SK-N-MC (cell line): ENCODE measurements at regions not wholly inside any gene's neighbourhood (a gene's known extent, or its start where the extent isn't known, plus 50 kb on each side); places are given as distances from the start of the nearest gene placed in this dataset.

Experiments
- DNase-seq: peaks from one replicate; pipeline ENCODE4 v3.0.0-alpha.2; 2011; ENCODE audit warnings: low read depth, low spot score
- H3K27ac ChIP-seq: fragments of 200-600 bp; sonication (generic); 2 replicates; pipeline ENCODE4 v1.5.1; 2016; ENCODE audit warnings: mixed run types
- H3K36me3 ChIP-seq: fragments of 200-600 bp; sonication (generic); 2 replicates; pipeline ENCODE4 v1.6.1; 2017; ENCODE audit warnings: antibody characterized with exemption, low read length, mixed read lengths; ENCODE audit not compliant: insufficient read depth
- H3K4me3 ChIP-seq: fragments of 200-600 bp; sonication (generic); 2 replicates; pipeline ENCODE4 v1.5.1; 2016
- H3K9ac ChIP-seq: fragments of 200-600 bp; sonication (generic); 2 replicates; pipeline ENCODE4 v1.8.0; 2017; ENCODE audit warnings: mixed run types, mixed read lengths; ENCODE audit not compliant: insufficient read length
- H3K9me3 ChIP-seq: fragments of 200-600 bp; sonication (generic); 2 replicates; pipeline ENCODE4 v1.6.1; 2017; ENCODE audit warnings: low read depth, mild to moderate bottlenecking, antibody characterized with exemption, low read length, moderate library complexity, mixed read lengths
- EZH2 ChIP-seq: fragments of 200-600 bp; sonication (generic); IDR thresholded peaks from one replicate; pipeline ENCODE4 v1.6.1; 2017; ENCODE audit warnings: antibody characterized with exemption
- FOXP2 ChIP-seq: optimal IDR thresholded peaks from 2 replicates; pipeline ENCODE3; 2011; ENCODE audit warnings: mild to moderate bottlenecking, moderate library complexity; ENCODE audit not compliant: insufficient read depth; ENCODE audit errors: extremely low read length, control extremely low read depth
- POLR2AphosphoS5 ChIP-seq: IDR thresholded peaks from 2 replicates; pipeline ENCODE4 v1.6.1; 2012; ENCODE audit warnings: mild to moderate bottlenecking, low read depth, low read length, borderline replicate concordance

GRCh38 chr5:175286981-175287380, 157.0 kb downstream of the DRD1 start:
- DNase-seq, result no peak
- no peak for TF ChIP-seq FOXP2
- no peak for TF ChIP-seq EZH2
- no peaks in the 10 kb centered on the region for H3K9me3 ChIP-seq
- H3K9ac ChIP-seq, result no peak overlapping the region
- peak overlapping the region; percentile 93 for H3K27ac ChIP-seq
- no peaks in the 10 kb centered on the region for H3K36me3 ChIP-seq
- no peak overlapping the region for H3K4me3 ChIP-seq

GRCh38 chr5:175285261-175285660, 158.7 kb downstream of the DRD1 start:
- no peak overlapping the region for H3K9ac ChIP-seq
- DNase-seq, result peak; percentile 12
- no peak overlapping the region for H3K4me3 ChIP-seq
- no peaks in the 10 kb centered on the region for H3K9me3 ChIP-seq
- peak overlapping the region; percentile 80 for H3K27ac ChIP-seq
- no peaks in the 10 kb centered on the region for H3K36me3 ChIP-seq
- TF ChIP-seq FOXP2, result no peak
- TF ChIP-seq EZH2, result no peak
- TF ChIP-seq POLR2AphosphoS5, result no peak

GRCh38 chr5:175284806-175285205, 159.2 kb downstream of the DRD1 start:
- no peaks in the 10 kb centered on the region for H3K36me3 ChIP-seq
- H3K27ac ChIP-seq, result peak overlapping the region; percentile 80; the same call in 1 of the 2 replicates
- no peaks in the 10 kb centered on the region for H3K9me3 ChIP-seq
- H3K9ac ChIP-seq, result no peak overlapping the region
- H3K4me3 ChIP-seq, result no peak overlapping the region
- TF ChIP-seq POLR2AphosphoS5 (no peak), FOXP2 (no peak), EZH2 (no peak)
- DNase-seq, result no peak

GRCh38 chr5:175282611-175283225, 161.3 kb downstream of the DRD1 start:
- Histone ChIP-seq H3K9ac (no peak overlapping the region), H3K4me3 (no peak overlapping the region), H3K9me3 (no peaks in the 10 kb centered on the region), H3K27ac (no peak overlapping the region), H3K36me3 (no peaks in the 10 kb centered on the region)
- DNase-seq, result no peak
- TF ChIP-seq EZH2, result no peak
- no peak for TF ChIP-seq POLR2AphosphoS5
- TF ChIP-seq FOXP2, result no peak

- DNase-seq, result no peak
- Histone ChIP-seq H3K27ac (no peak overlapping the region), H3K4me3 (no peak overlapping the region), H3K36me3 (no peaks in the 10 kb centered on the region), H3K9me3 (no peaks in the 10 kb centered on the region), H3K9ac (no peak overlapping the region)
- TF ChIP-seq EZH2, result no peak
- TF ChIP-seq FOXP2, result no peak
- no peak for TF ChIP-seq POLR2AphosphoS5
Observed at GRCh38 chr5:175281714-175282113, 162.3 kb downstream of the DRD1 start.

GRCh38 chr5:175281257-175281656, 162.7 kb downstream of the DRD1 start:
- no peak overlapping the region for H3K4me3 ChIP-seq

GRCh38 chr5:175279506-175279905, 164.5 kb downstream of the DRD1 start:
- no peak overlapping the region for H3K4me3 ChIP-seq
- no peaks in the 10 kb centered on the region for H3K9me3 ChIP-seq
- H3K9ac ChIP-seq, result no peak overlapping the region
- TF ChIP-seq FOXP2 (no peak), POLR2AphosphoS5 (no peak), EZH2 (no peak)
- no peaks in the 10 kb centered on the region for H3K36me3 ChIP-seq
- H3K27ac ChIP-seq, result no peak overlapping the region
- no peak for DNase-seq

More at GRCh38 chr5:175281257-175281656, 162.7 kb downstream of the DRD1 start:
- no peaks in the 10 kb centered on the region for H3K9me3 ChIP-seq
- DNase-seq, result no peak
- no peaks in the 10 kb centered on the region for H3K36me3 ChIP-seq
- H3K9ac ChIP-seq, result no peak overlapping the region
- no peak overlapping the region for H3K27ac ChIP-seq
- TF ChIP-seq EZH2 (no peak), POLR2AphosphoS5 (no peak), FOXP2 (no peak)

GRCh38 chr5:175275748-175276147, 168.2 kb downstream of the DRD1 start:
- TF ChIP-seq FOXP2, result no peak
- no peak for TF ChIP-seq EZH2
- TF ChIP-seq POLR2AphosphoS5, result no peak
- no peak for DNase-seq
- no peaks in the 10 kb centered on the region for H3K36me3 ChIP-seq
- H3K27ac ChIP-seq, result no peak overlapping the region
- no peaks in the 10 kb centered on the region for H3K9me3 ChIP-seq
- H3K4me3 ChIP-seq, result no peak overlapping the region
- no peak overlapping the region for H3K9ac ChIP-seq

- Histone ChIP-seq H3K4me3 (no peak overlapping the region), H3K36me3 (no peaks in the 10 kb centered on the region), H3K27ac (no peak overlapping the region), H3K9ac (no peak overlapping the region), H3K9me3 (no peaks in the 10 kb centered on the region)
- no peak for DNase-seq
- TF ChIP-seq FOXP2, result no peak
- no peak for TF ChIP-seq EZH2
- no peak for TF ChIP-seq POLR2AphosphoS5
Observed at GRCh38 chr5:175275097-175275496, 168.9 kb downstream of the DRD1 start.
